ENCODE measurements at regions not wholly inside any gene's neighbourhood (a gene's known extent, or its start where the extent isn't known, plus 50 kb on each side); places are given as distances from the start of the nearest gene placed in this dataset.
"Not testable (repeated sequence)": the region's sequence is repeated elsewhere in the genome, so short reads cannot be mapped to it uniquely, and the experiment has no call there.

DNA sequence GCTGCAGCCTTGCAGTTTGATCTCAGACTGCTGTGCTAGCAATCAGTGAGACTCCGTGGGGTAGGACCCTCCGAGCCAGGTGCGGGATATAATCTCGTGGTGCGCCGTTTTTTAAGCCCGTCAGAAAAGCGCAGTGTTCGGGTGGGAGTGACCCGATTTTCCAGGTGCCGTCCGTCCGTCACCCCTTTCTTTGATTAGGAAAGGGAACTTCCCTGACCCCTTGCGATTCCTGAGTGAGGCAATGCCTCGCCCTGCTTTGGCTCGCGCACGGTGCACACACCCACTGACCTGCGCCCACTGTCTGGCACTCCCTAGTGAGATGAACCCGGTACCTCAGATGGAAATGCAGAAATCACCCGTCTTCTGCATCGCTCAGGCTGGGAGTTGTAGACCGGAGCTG is 203.2 kb downstream of the SNCAIP start:
- H3K4me1 ChIP-seq; intact Hi-C loops (cut with DNase I); DNase-seq; H3K27ac ChIP-seq; H3K4me3 ChIP-seq; H3K36me3 ChIP-seq; H3K27me3 ChIP-seq; H3K9me3 ChIP-seq: not testable (repeated sequence)
- 88 to 93% methylated on average over 21 of the region's 23 CpGs for WGBS, 2 donors

DNA sequence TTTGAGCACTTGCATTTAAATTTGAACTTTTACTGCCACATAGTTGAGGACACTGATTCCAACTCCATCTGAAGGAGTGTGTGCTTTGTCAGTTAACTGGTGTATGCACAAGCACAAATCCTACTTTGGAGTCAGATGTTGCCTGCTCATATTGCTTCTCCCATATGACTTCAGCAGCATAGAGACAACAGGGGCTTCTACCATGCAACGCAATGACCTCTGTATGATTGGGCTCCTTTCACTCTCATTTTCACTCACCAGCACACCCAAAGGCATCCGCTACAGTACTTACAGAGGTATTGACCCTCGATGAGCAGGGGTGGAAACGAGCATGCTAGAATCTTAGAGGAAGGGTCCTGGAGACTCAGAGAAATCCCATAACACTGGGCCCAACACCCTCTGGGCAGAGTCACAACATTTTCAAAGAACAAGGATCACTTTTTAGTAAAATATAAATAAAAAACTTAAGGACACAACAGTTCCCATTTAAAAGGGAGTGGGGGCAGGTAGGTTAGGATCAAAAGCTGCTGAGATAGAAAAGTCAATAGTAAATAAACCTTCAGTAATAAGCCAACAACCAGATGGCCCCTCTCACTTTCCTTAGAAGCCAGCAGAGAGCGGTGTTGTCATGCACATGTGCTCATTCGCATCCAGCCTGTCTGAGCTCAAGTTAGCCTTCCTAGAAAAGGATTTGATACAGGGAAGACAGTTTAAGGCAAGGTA is 203.8 kb downstream of the SNCAIP start:
- TF ChIP-seq CTCF (IDR thresholded peaks at IDR 0.05) = peak; percentile 23 to 65 (median 44)
- TF ChIP-seq POLR2A (IDR thresholded peaks at IDR 0.05) = no peak
- no peak overlapping the region for H3K4me3 ChIP-seq
- no peaks in the 10 kb centered on the region for H3K27me3 ChIP-seq
- no peak for DNase-seq
- intact Hi-C loops (cut with DNase I) = no loop called here
- H3K27ac ChIP-seq = no peak overlapping the region
- no peaks in the 10 kb centered on the region for H3K4me1 ChIP-seq
- 35 to 51% methylated on average over 4 to 5 of the region's 6 CpGs for WGBS, 2 donors
- H3K36me3 ChIP-seq = no peaks in the 10 kb centered on the region
- H3K9me3 ChIP-seq = no peaks in the 10 kb centered on the region

GRCh38 chr5:122516432-122516743 is 204.4 kb downstream of the SNCAIP start:
- Histone ChIP-seq H3K27me3 (no peaks in the 10 kb centered on the region), H3K9me3 (no peaks in the 10 kb centered on the region), H3K27ac (no peak overlapping the region), H3K4me3 (no peak overlapping the region), H3K4me1 (no peaks in the 10 kb centered on the region), H3K36me3 (no peaks in the 10 kb centered on the region)
- no peak for DNase-seq
- intact Hi-C loops (cut with DNase I) = no loop called here
- TF ChIP-seq CTCF (IDR thresholded peaks at IDR 0.05) (no peak), POLR2A (IDR thresholded peaks at IDR 0.05) (no peak)
- WGBS, 2 donors = 64 to 66% methylated on average over 4 of the region's 4 CpGs

GRCh38 chr5:122517091-122517490 is 205.1 kb downstream of the SNCAIP start:
- H3K36me3 ChIP-seq = no peaks in the 10 kb centered on the region
- WGBS, 2 donors = 95 to 100% methylated on average over 1 of the region's 1 CpG
- no peak for DNase-seq
- no peak overlapping the region for H3K4me3 ChIP-seq
- no peak for TF ChIP-seq CTCF (IDR thresholded peaks at IDR 0.05)
- H3K27ac ChIP-seq = no peak overlapping the region
- H3K9me3 ChIP-seq = no peaks in the 10 kb centered on the region
- intact Hi-C loops (cut with DNase I) = no loop called here
- no peaks in the 10 kb centered on the region for H3K4me1 ChIP-seq
- H3K27me3 ChIP-seq = no peaks in the 10 kb centered on the region

- no peaks in the 10 kb centered on the region for H3K4me1 ChIP-seq
- WGBS, 2 donors = 83 to 89% methylated on average over 6 of the region's 6 CpGs
- no peak for TF ChIP-seq POLR2A (IDR thresholded peaks at IDR 0.05)
- no peak for TF ChIP-seq CTCF (IDR thresholded peaks at IDR 0.05)
- intact Hi-C loops (cut with DNase I) = no loop called here
- H3K4me3 ChIP-seq = no peak overlapping the region
- no peaks in the 10 kb centered on the region for H3K27me3 ChIP-seq
- H3K27ac ChIP-seq = no peak overlapping the region
- no peaks in the 10 kb centered on the region for H3K36me3 ChIP-seq
- no peak for DNase-seq
- no peaks in the 10 kb centered on the region for H3K9me3 ChIP-seq
Observed at GRCh38 chr5:122523776-122524175, 211.7 kb downstream of the SNCAIP start.

DNA sequence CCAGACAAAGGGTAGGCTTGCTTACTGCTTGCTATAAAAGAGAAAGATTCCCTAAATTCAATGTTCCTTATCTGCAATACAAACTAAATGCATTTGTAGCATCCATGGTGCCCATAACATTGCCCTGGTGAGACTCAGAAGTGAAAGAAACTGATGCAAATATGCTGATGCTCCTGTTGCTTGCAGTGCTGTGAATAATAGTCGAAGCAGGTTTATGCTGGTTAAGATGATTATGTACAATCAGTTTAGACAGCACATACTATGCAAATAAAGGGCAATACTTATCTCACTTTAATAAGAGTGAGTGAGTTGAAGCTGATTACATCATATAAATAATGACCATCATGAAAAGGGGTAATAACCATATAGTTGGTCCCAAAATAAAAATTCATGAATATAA is 215.5 kb downstream of the SNCAIP start:
- Histone ChIP-seq H3K36me3 (no peaks in the 10 kb centered on the region), H3K27me3 (peaks cover 0 to 5% (median 0%) of the 10 kb centered on the region in 4 donors), H3K9me3 (no peaks in the 10 kb centered on the region), H3K4me3 (no peak overlapping the region), H3K4me1 (no peaks in the 10 kb centered on the region), H3K27ac (no peak overlapping the region)
- TF ChIP-seq POLR2A (IDR thresholded peaks at IDR 0.05) = no peak
- no peak for TF ChIP-seq CTCF (IDR thresholded peaks at IDR 0.05)
- DNase-seq = no peak
- WGBS, 2 donors = 89 to 94% methylated on average over 1 of the region's 1 CpG
- intact Hi-C loops (cut with DNase I) = no loop called here
